Right cardiac atrium (tissue), 5 donors: ENCODE measurements at regions not wholly inside any gene's neighbourhood (a gene's known extent, or its start where the extent isn't known, plus 50 kb on each side); places are given as distances from the start of the nearest gene placed in this dataset.
A peak's percentile ranks its signal among the peaks of the same experiment; 100 is the strongest.
"Not testable (repeated sequence)": the region's sequence is repeated elsewhere in the genome, so short reads cannot be mapped to it uniquely, and the experiment has no call there.

Experiments
- ATAC-seq, 2 donors: fragments of 200-7000 bp; cut with Tn5 transposase; one replicate each; pipeline versions ENCODE4 v1.8.0 to v1.9.1; 2020; ENCODE audit warnings: moderate library complexity in 2 of 2, mild to moderate bottlenecking in 1 of 2
- DNase-seq, 3 donors: peaks; one replicate each; pipeline ENCODE4 v3.0.0-alpha.2; 2020
- H3K27ac ChIP-seq: one replicate; pipeline ENCODE4 v1.5.1; 2013; ENCODE audit warnings: mild to moderate bottlenecking, low read length, control low read depth, moderate library complexity
- H3K27me3 ChIP-seq: one replicate; pipeline ENCODE4 v1.6.1; 2013; ENCODE audit not compliant: control insufficient read depth, insufficient read depth
- H3K4me1 ChIP-seq: one replicate; pipeline ENCODE4 v1.6.1; 2013; ENCODE audit warnings: low read length; ENCODE audit not compliant: control insufficient read depth, insufficient read depth
- H3K4me3 ChIP-seq: one replicate; pipeline ENCODE4 v1.5.1; 2013; ENCODE audit warnings: low read length, control low read depth
- H3K9me3 ChIP-seq: one replicate; pipeline ENCODE4 v1.6.1; 2013; ENCODE audit warnings: low read length; ENCODE audit not compliant: control insufficient read depth
- WGBS: extraction: QIAGEN DNeasy Blood & Tissue Kit; methylation state at CpG from one replicate; pipeline ENCODE4 v1.1.7; 2013; 5-methylcytosine and 5-hydroxymethylcytosine counted together
- intact Hi-C, 4 donors: fragments of 100-400 bp; cut with DNase I; formaldehyde crosslinking; loops; one replicate each; pipeline versions ENCODE4 v1.11.0 to v1.14.0; 2022 to 2023
- donor health status: healthy with polysubstance abuse.
- donor health status: DM: no; HTN: yes; CAD: no.
- donor health status: DM: no; HTN: no; CAD: no.
- donor health status: DM: no; HTN: yes; CAD: no; lungs with severe emphysema.
- donor health status: DM: yes; HTN: yes; CAD: no.

- ATAC-seq (no peak), DNase-seq (no peak)
- WGBS: 39% methylated on average over 1 of the region's 1 CpG
- Histone ChIP-seq H3K27ac (no peak overlapping the region), H3K4me3 (no peak overlapping the region), H3K27me3 (no peaks in the 10 kb centered on the region), H3K4me1 (no peaks in the 10 kb centered on the region), H3K9me3 (no peaks in the 10 kb centered on the region)
- intact Hi-C loops: no loop called here
These were observed 210.0 kb downstream of the PLA2G4A start for GRCh38 chr1:187038784-187039183.

GRCh38 chr1:187041104-187041503 is 212.4 kb downstream of the PLA2G4A start:
- intact Hi-C loops: no loop called here
- Histone ChIP-seq H3K27me3 (no peaks in the 10 kb centered on the region), H3K4me1 (no peaks in the 10 kb centered on the region), H3K9me3 (no peaks in the 10 kb centered on the region), H3K4me3 (no peak overlapping the region), H3K27ac (no peak overlapping the region)
- 88% methylated on average over 4 of the region's 4 CpGs for WGBS
- DNase-seq (no peak), ATAC-seq (no peak)

- intact Hi-C loops: no loop called here
- DNase-seq (no peak), ATAC-seq (no peak)
- Histone ChIP-seq H3K4me3 (no peak overlapping the region), H3K27me3 (no peaks in the 10 kb centered on the region), H3K27ac (no peak overlapping the region), H3K9me3 (no peaks in the 10 kb centered on the region), H3K4me1 (no peaks in the 10 kb centered on the region)
- 85% methylated on average over 1 of the region's 1 CpG for WGBS
These were observed 213.8 kb downstream of the PLA2G4A start for GRCh38 chr1:187042538-187042937.

GRCh38 chr1:187043433-187043832 is 214.7 kb downstream of the PLA2G4A start:
- ATAC-seq, H3K9me3 ChIP-seq, DNase-seq, H3K4me3 ChIP-seq, intact Hi-C loops, H3K27ac ChIP-seq, H3K27me3 ChIP-seq, H3K4me1 ChIP-seq: not testable (repeated sequence)

- Histone ChIP-seq H3K27me3 (no peaks in the 10 kb centered on the region), H3K4me3 (no peak overlapping the region)
- intact Hi-C loops: no loop called here
These were observed 215.7 kb downstream of the PLA2G4A start for GRCh38 chr1:187044411-187044810.

GRCh38 chr1:187045371-187045770 is 216.6 kb downstream of the PLA2G4A start:
- intact Hi-C loops: no loop called here
- H3K27me3 ChIP-seq: no peaks in the 10 kb centered on the region
- no peak overlapping the region for H3K27ac ChIP-seq
- 84% methylated on average over 4 of the region's 4 CpGs for WGBS
- ATAC-seq (no peak), DNase-seq (no peak)
- H3K4me3 ChIP-seq: no peak overlapping the region
- no peaks in the 10 kb centered on the region for H3K4me1 ChIP-seq
- no peaks in the 10 kb centered on the region for H3K9me3 ChIP-seq

More at GRCh38 chr1:187044411-187044810, 215.7 kb downstream of the PLA2G4A start:
- H3K27ac ChIP-seq: no peak overlapping the region
- H3K4me1 ChIP-seq: no peaks in the 10 kb centered on the region
- no peaks in the 10 kb centered on the region for H3K9me3 ChIP-seq
- ATAC-seq (no peak), DNase-seq (no peak)

- WGBS: 90% methylated on average over 5 of the region's 5 CpGs
- Histone ChIP-seq H3K27ac (no peak overlapping the region), H3K4me1 (no peaks in the 10 kb centered on the region), H3K9me3 (no peaks in the 10 kb centered on the region), H3K27me3 (no peaks in the 10 kb centered on the region), H3K4me3 (no peak overlapping the region)
- no peak for DNase-seq
- ATAC-seq: no peak
- intact Hi-C loops: no loop called here
These were observed 217.5 kb downstream of the PLA2G4A start for GRCh38 chr1:187046293-187046692.

- Histone ChIP-seq H3K9me3 (no peaks in the 10 kb centered on the region), H3K4me3 (no peak overlapping the region), H3K4me1 (no peaks in the 10 kb centered on the region), H3K27me3 (no peaks in the 10 kb centered on the region), H3K27ac (no peak overlapping the region)
- ATAC-seq (no peak), DNase-seq (no peak)
- 70% methylated on average over 5 of the region's 5 CpGs for WGBS
- intact Hi-C loops: no loop called here
These were observed 218.5 kb downstream of the PLA2G4A start for GRCh38 chr1:187047298-187047697.

- DNase-seq (no peak), ATAC-seq (peak in 1 of 2 donors; percentile 44)
- no peaks in the 10 kb centered on the region for H3K9me3 ChIP-seq
- no peak overlapping the region for H3K4me3 ChIP-seq
- H3K27me3 ChIP-seq: no peaks in the 10 kb centered on the region
- H3K27ac ChIP-seq: no peak overlapping the region
- peaks cover 2% of the 10 kb centered on the region for H3K4me1 ChIP-seq
- intact Hi-C loops: no loop called here
- 9% methylated on average over 4 of the region's 4 CpGs for WGBS
These were observed 223.0 kb downstream of the PLA2G4A start for GRCh38 chr1:187051618-187052232.

- H3K4me3 ChIP-seq: no peak overlapping the region
- H3K9me3 ChIP-seq: no peaks in the 10 kb centered on the region
- H3K4me1 ChIP-seq: peaks cover 2% of the 10 kb centered on the region
- no peak overlapping the region for H3K27ac ChIP-seq
- intact Hi-C loops: no loop called here
- H3K27me3 ChIP-seq: no peaks in the 10 kb centered on the region
- WGBS: 55% methylated on average over 4 of the region's 4 CpGs
- no peak for DNase-seq
- ATAC-seq: no peak
These were observed 225.1 kb downstream of the PLA2G4A start for GRCh38 chr1:187053876-187054275.

- no peak overlapping the region for H3K4me3 ChIP-seq
- no peaks in the 10 kb centered on the region for H3K9me3 ChIP-seq
- intact Hi-C loops: no loop called here
- WGBS: 70% methylated on average over 3 of the region's 3 CpGs
- ATAC-seq (no peak), DNase-seq (no peak)
- H3K27me3 ChIP-seq: no peaks in the 10 kb centered on the region
- H3K4me1 ChIP-seq: peaks cover 2% of the 10 kb centered on the region
- no peak overlapping the region for H3K27ac ChIP-seq
These were observed 226.4 kb downstream of the PLA2G4A start for GRCh38 chr1:187054862-187055757.
